ENCODE measurements at regions not wholly inside any gene's neighbourhood (a gene's known extent, or its start where the extent isn't known, plus 50 kb on each side); places are given as distances from the start of the nearest gene placed in this dataset.
A peak's percentile ranks its signal among the peaks of the same experiment; 100 is the strongest.

DNA sequence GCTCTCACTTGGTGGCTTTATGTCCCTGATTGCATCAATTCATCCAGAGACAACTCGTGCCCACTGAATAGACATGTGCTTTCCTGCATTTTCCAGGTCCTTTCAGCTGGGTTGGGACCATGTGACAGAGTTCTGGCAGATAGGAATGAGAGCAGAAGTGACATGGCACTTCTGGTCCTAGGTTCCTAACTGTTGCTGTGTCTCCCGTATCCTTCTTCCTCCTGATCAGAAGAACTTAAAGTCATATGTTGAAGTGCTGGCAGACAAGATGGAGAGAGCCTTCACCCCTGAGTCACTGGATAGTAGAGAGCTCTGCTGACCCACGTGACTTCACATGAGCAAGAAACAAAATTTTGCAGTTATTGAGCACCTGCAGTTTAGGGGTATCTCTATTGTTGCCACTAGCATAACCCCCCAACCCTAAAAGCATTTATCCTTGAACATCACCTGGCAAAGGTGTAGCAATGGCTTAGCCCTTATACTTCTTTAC, 80.0 kb downstream of the NREP start:
- DNase-seq (no peak), ATAC-seq (ENCODE audit: poor library complexity) (no peak)
- intact Hi-C loops (cut with DNase I), result no loop called here

DNA sequence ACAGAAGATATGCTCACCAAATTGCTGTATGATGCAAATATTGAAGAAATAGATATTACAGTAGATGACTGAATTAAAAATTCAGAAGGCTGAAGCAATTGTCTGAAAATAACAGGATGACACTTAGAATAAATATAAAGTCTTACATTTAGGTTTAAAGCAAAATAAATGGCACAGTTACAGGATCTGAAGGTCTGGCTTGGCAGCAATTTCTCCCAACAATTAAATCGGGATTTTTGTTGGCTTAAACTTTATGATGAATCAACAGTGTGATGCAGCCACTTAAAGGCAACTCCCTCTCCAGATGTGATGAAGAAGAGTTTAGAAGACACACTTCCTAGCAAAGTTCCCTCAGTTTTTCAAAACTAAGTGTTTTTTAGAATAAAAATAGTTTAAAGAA, 80.5 kb downstream of the NREP start:
- DNase-seq (no peak), ATAC-seq (ENCODE audit: poor library complexity) (no peak)
- intact Hi-C loops (cut with DNase I), result no loop called here

DNA sequence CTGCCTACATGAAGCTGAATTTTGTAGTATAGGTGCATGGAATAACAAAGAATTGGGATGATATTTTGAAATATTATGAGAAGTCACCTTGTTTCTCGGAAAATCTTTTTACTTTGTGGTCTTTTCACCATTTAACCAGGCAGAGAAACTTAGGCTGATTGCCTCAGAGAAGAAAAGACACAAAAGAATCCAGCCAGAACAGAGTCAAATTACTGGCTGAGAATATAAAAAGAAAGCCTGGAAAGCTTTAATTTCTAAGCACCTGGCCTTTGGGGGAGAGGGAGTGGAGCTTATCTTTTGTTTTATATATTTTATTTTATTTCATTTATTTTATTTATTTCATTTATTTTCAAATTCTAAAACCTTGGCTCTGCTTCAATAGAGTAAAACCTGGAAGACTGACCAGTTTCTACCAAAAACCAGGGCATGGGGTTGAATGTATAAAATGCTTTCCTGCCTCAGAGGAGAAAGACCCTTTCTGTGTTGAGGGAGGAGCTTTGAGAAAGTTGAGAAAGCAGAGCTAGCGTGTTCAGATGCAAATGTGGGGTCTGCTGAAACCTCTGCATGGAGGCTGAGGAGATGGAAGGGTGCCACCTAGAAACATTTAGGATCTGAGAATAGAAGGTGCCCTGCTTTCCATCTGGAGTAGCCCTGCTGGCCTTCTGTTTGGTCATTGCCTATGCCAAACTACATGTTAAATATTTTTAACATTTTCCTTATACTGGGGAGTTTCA, 81.6 kb downstream of the NREP start:
- ATAC-seq (ENCODE audit: poor library complexity), result no peak
- intact Hi-C loops (cut with DNase I), result no loop called here
- no peak for DNase-seq

DNA sequence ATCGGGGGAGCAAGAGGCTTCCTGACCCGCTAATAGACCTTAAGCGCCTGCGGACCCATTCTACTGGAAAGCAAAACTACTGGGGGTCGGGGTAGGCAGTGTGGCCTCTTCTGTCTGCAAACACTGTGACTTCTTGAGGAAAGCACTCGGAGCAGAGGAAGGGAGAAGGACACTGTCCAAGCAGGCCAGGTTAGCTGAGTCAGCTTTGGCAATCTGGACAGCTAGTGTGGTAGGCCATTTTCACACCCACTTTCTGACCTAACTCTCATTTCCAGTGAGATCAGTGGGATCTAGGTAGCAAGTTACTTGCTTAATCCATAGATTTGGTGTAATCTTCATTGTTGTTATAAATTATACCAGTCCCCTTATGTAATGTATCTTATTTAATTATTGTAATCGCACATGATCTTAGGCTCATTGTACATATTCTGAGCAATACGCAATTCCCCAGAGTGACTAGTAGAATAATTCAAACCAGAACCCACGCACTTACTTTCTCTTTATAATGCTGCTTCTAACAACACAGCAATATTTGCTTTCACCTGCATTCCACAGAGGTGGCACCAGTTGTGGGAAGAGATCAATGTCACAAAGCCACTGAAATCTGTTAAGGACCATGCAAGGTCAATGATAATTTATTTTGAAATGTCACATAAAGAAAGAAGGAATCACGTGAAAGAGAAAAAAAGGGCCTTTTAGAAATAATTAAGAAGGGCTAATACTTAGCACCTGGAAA, 82.9 kb downstream of the NREP start:
- no peak for DNase-seq
- no peak for ATAC-seq (ENCODE audit: poor library complexity)
- intact Hi-C loops (cut with DNase I), result no loop called here

DNA sequence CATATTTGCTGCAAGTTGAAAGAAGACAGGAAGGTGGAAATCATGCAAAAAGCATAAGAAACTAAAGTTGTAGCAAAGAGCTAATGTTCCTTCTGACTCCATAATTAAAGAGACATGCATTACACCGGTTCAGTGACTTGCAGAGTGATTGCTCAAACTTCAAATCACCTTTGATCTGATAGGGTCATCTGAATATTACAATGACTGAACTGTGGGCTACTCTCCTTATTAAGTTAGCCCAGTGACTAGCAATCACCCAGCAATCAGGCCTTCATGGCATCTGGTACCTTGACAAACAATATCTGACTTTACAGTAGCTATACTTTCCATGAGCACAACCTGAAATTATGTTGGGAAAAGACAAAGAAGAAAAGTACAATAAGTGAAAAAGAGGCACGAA, 84.9 kb downstream of the NREP start:
- no peak for DNase-seq
- no peak for ATAC-seq (ENCODE audit: poor library complexity)
- intact Hi-C loops (cut with DNase I), result no loop called here

DNA sequence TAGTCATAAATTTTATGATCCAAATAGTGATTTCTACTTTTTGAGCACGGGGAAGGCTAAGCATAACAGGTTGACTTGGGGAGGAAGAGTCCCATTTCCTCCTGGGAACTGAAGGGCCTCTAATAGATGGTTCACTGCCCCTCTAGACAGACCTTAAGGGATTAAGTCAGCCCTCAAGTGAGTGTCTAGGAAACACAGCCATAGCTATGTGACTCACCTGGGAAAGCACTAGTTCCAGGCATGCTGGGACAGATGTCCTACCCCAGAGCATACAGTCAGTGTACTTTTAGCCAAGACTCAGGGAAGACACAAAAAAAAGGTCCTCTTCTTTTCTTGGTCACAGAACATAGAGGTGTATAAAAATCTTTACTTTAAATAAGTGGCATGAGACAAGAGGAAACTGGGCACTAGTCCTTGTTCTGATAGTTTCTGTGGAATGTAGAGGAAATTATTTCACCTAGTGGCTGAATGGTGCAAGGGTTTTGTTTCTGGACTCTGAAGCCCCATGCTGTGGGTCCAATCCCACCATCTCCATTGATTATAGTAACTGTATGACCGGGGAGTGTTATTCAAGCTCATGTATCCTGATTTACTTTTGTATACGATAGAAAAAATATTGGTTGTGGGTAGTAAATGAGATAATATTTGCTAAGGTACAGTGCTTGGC, 86.0 kb downstream of the NREP start:
- intact Hi-C loops (cut with DNase I), result no loop called here
- ATAC-seq (ENCODE audit: poor library complexity) (no peak), DNase-seq (no peak)

DNA sequence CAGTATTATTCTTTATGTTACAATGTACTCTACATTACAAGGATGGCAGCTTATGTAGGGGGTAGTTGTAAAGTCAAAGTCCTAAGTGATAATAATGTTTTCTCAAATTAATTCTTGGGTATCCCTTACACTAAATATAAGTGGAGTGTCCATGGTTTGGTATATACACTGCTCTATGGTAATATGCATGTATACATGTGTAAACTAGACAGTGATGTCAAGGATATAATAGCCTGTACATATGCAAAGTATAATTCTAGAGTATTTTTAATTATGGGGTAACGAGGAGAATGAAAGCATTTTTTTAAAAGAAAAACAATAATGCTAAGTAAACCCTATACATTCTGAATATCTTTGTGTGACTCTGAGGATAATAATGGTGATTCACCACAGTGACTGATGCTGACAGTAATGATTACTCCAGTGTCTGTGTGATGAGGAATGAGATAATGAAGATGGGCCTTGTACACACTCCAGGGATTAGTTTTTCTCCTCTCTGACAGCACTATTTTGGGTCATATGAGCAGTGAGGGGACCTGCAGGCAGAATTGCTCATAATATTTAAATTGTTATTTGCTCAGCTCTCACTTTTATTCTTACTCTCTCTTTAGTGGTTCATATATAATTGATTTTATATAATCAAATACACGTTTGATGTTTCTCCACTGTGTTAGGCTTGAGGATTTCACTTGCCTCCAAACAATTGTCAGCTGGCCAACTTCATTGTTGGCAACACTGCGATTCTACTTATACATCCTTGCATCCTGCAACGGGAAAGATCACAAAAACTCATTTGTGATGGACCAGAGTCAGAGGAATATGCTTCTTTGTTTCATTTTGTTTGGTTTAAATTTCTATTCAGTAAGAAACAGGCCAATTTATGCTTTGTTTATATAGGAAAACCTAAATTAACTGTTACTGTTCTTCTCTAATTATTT, 88.2 kb downstream of the NREP start:
- intact Hi-C loops (cut with DNase I), result no loop called here
- ATAC-seq (ENCODE audit: poor library complexity) (no peak), DNase-seq (no peak)

DNA sequence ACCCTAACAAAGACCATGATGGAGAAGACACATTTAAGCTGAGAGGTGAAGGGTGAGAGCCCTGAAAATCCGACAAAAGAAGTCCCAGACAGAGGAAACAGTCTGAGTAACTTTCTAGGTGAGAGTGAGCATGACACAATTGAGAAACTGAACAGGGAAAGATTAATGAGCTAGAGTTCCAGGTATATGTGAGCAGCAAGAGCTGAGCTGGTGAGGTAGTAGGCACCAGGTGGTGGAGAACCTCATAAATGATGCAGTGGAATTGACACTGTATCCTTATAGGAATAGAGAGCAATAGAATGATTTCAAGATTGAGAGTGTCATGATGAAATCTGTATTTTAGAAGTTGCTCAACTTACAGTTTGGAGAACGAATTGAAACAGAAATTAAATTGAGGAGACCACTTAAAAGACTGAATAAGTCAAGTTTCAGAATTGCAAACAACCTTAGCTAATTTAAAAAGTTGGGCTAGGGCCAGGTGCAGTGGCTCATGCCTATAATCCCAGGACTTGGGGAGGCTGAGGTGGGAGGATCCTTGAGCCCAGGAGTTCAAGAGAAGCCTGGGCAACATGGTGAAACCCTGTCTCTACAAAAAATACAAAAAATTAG, 89.8 kb downstream of the NREP start:
- intact Hi-C loops (cut with DNase I), result no loop called here
- ATAC-seq (ENCODE audit: poor library complexity) (no peak), DNase-seq (no peak)

DNA sequence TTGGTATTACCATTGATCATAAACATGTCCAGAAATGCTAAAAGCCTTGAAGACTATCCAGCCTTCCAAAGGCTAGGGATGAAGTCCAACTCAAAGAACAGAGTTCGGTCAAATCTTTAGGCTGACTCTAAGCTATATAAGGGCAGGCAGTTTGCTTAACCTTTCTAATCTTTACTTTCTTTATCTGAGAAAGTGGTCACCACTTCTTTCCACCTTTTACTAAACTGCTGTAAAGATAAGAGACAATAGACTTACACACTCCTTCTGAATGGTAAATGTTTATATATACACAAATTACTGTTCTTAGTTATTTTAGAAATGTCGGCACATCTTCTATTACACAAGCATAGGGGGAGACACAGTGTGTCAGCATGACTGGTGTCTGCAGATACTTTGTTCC, 100.4 kb downstream of the NREP start:
- intact Hi-C loops (cut with DNase I), result no loop called here
- ATAC-seq (ENCODE audit: poor library complexity), result no peak
- DNase-seq, result no peak

DNA sequence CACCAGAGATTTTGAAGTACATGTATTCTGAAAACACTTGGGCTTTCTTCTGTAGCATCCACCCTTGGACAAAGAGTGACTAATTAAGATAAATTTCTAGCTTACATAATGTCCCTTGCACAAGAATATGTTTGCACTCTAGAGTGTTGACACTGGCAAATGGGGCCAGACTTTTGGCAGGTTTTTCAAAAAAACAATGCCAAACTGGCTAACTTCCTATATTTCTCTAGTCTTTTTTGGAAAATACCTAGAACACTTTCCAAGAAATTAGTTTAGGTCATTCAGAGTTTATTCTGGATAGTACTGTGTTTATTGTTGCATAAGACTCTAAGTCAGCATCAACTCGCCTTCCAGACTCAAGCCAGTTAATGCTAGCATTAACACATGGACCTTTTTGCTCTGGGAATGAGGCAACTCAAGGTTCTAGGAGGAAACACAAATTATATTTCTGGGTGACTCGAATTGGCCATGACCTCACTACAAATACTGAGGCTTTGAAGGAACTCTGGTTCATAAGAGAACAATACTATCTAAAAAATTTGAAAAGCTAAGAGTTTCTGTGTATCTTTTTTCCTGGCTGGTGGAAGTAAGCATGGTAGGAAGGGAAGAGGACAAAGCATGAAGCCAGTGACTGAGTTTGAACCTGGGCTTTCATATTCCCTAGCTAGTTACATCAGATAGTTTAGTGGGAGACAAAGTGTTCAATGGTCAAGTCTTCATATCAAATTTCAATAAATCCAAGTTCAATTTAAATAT, 101.6 kb downstream of the NREP start:
- ATAC-seq (ENCODE audit: poor library complexity) (peak; percentile 98), DNase-seq (no peak)
- intact Hi-C loops (cut with DNase I), result no loop called here

DNA sequence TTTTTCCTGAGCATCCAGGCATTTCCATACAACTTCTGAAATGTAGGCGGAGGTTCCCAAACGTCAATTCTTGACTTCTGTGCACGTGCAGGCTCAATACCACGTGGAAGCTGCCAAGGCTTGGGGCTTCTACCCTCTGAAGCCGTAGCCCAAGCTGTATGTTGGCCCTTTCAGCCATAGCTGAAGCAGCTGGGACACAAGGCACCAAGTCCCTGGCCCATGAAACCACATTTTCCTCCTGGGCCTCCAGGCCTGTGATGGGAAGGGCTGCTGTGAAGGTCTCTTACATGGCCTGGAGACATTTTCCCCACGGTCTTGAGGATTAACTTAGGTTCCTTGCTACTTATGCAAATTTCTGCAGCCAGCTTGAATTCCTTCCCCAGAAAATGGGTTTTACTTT, 103.6 kb downstream of the NREP start:
- ATAC-seq (ENCODE audit: poor library complexity), result no peak
- intact Hi-C loops (cut with DNase I), result no loop called here
- DNase-seq, result no peak

DNA sequence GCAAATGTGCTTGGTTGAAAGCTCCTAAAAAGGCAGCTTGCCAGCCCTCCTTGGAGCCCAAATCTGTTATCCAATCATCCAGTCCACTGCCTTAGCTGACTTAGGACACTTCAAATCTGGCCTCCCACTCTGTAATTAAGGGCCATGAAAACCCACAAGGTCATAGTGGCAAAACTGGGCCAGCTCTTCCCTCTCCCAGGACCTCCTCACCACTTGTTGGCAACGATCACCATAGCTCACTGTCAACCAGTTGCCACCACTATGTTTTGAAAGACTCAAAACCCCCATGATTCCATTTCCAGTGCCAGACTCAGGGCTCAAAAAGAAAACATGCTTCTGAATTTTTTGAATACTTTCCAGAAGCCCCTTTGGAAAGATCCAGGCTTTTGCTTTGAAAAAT, 107.5 kb downstream of the NREP start:
- intact Hi-C loops (cut with DNase I), result no loop called here
- no peak for ATAC-seq (ENCODE audit: poor library complexity)

DNA sequence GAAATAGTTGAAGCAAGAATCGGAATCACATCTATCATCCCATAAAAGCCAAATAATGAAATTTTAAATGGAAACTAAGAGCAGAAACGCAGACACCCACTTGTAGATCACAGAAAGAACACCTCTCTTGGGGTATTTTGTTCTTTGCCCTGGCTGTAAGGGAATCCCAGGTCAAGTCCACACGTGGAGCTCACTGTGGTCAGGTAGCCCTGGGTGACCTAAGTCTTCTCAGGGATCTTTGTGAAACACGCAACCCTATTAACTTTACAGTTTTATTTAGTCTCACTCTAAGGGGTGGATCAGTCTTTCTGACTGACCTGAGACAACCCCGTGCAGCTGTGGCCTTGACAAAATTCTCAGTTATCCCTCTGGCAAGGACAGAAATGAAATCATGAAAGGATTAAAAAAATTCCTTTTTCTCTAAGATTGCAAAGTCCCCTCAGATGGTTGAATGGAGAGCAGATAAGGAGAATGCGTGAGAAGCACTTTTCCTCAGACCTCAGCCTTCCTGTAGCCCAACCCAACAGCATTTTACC, 111.6 kb downstream of the NREP start:
- peak; percentile 46 for ATAC-seq (ENCODE audit: poor library complexity)
- intact Hi-C loops (cut with DNase I), result no loop called here
- DNase-seq, result no peak

More for the DNA sequence above, 107.5 kb downstream of the NREP start:
- DNase-seq, result no peak

DNA sequence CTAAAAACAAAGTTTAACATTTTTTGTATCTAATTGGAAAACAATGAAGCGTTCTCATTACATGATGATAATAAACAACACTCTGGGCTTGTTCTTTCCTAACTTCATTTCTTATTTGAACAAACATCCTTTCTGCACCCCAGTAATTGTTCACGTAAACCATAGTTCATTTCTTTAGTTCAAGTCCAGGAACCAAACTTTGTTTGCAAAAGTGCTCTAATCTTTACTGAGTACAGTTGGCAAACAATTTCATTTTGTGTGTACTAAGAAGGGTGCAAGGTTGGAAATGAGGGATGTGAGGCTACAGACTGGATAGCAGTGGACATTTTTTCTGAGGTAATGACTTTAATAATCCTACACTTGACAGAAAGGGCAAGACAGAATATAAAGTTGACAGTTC, 113.5 kb downstream of the NREP start:
- DNase-seq, result no peak
- no peak for ATAC-seq (ENCODE audit: poor library complexity)
- intact Hi-C loops (cut with DNase I), result no loop called here

DNA sequence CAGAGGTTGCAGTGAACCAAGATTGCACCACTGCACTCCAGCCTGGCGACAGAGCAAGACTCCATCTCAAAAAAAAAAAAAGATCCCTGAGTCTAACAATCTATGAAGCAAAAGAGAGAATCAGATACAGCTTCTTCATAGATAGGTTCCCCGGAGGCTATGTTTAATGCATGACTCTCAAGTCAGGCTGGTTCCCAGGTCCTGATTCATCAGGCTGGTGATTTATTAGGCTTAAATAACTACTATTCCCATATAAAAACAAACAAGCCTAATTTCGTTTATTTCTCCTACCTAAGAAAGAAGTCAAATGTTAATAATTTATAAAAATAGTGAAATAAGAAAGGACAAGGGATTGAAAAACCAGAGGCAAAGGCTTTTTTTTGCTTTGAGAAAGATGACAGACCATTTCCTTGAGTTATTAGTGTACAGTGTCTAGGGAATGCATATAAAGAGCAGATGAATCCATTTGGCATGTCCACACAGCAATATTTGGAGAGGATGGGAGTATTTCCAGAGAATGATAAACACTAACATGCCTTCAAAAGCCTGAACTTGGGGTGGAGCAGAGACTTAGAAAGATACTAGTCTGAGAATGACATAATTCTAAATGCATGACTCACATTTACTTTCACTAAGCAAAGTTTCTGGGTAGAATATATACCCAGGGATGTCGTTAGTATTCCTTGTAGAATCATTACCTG, 115.3 kb downstream of the NREP start:
- DNase-seq, result no peak
- ATAC-seq (ENCODE audit: poor library complexity), result no peak
- intact Hi-C loops (cut with DNase I), result no loop called here

DNA sequence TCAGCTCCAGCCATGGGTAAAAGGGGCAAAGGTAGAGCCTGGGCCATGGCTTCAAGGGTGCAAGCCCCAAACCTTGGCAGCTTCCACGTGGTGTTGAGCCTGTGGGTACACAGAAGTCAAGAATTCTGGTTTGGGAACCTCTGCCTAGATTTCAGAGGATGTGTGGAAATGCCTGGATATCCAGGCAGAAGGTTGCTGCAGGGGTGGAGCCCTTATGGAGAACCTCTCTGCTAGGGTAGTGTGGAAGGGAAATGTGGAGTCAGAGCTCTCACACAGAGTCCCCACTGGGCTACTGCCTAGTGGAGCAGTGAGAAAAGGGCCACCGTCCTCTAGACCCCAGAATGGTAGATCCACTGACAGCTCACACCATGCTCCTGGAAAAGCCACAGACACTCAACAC, 117.1 kb downstream of the NREP start:
- intact Hi-C loops (cut with DNase I), result no loop called here
- no peak for DNase-seq
- ATAC-seq (ENCODE audit: poor library complexity), result no peak

DNA sequence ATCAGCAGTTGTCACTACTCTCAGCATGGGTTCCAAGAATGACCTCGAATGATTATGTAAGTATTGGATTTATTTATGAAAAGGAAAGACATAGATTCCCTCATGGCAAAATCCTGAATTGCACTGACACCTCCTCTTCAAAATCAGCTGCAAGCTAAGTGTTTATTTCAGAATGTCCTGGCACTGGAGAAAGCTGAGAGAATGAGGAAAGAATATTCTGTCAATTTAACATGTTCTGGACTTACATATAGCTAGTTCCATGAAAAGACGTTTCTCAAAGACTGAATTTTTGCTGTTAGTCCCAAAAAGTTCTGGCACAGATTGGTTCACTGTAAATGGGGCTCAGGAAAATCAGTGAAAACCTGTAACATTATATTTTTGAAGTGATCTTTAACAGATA, 120.3 kb downstream of the NREP start:
- ATAC-seq (ENCODE audit: poor library complexity) (no peak), DNase-seq (no peak)
- intact Hi-C loops (cut with DNase I), result no loop called here

Measured in Right ventricle myocardium superior (tissue), 1 donor.